ENCODE measurements at regions not wholly inside any gene's neighbourhood (a gene's known extent, or its start where the extent isn't known, plus 50 kb on each side); places are given as distances from the start of the nearest gene placed in this dataset.

DNA sequence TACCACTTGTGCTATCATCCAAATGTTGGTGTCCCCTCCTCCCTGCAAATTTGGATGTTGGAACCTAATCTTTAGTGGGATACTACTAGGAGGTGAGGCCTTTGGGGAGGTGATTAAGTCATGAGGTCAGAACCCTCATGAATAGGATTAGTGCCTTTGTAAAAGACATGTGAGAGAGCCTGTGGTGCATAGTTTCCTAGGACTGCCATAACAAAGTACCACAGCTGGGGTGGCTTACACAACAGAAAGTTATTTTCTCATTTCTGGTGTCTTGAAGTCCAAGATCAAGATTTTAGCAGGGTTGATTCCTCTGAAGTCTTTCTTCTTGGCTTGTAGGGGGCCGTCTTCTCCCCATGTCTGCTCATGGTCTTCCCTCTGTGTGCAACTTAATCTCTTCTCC is 562.6 kb upstream of the ARGLU1 start:
- no peak for TF ChIP-seq CTCF (conservative IDR thresholded peaks at IDR 0.05; ENCODE audit: low read depth, low read length)
- H3K4me3 ChIP-seq (ENCODE audit: low read depth, low read length), result no peak overlapping the region
- no peak for DNase-seq (ENCODE audit: low read depth)

DNA sequence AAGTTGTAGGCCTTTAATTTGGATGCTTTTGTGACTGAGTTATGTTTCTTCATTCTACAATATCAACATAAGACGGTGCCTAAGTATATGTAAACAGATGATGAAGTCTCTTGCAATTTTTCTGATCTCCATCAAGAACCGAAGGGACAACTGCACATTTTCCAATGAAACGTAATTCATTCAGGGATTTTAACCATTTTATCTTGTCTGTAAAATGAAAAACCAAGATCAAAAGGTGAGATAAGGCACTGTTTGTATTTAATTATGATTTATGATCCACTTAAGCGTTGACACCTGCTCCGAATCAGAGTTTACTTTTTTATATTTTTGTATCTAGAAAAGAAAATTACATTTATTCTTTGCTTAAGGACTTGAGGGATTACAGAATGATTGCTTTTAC is 556.8 kb upstream of the ARGLU1 start:
- no peak for DNase-seq (ENCODE audit: low read depth)
- no peak overlapping the region for H3K4me3 ChIP-seq (ENCODE audit: low read depth, low read length)
- TF ChIP-seq CTCF (conservative IDR thresholded peaks at IDR 0.05; ENCODE audit: low read depth, low read length), result no peak

DNA sequence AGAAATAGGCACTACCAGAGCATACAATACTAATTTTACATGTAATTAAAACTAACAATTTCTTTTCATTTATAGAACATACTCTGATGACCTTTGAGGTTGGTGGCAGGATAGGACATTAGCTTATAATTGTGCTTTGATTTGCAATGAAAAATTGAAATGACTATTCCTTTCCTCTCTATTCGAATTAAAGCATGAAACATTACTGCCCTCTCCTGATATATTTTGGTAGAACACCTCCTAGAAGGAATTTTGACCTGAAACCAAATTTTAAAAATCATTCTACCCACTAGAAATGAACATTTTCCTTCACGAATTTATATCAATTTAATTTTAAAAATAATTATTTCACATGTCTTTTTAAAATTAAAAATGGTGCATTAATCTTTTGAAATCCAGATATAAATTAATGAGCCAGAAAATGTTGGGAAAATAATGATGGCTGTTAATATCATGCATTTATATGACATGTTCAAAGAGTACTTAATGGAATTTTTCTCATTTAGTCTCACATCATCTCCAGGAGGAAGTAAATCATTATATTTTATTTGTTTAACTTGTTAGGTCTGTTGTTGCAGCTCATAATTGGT is 556.3 kb upstream of the ARGLU1 start:
- DNase-seq (ENCODE audit: low read depth), result no peak
- peak; percentile 61 for TF ChIP-seq CTCF (conservative IDR thresholded peaks at IDR 0.05; ENCODE audit: low read depth, low read length)
- no peak overlapping the region for H3K4me3 ChIP-seq (ENCODE audit: low read depth, low read length)

GRCh38 chr13:107121793-107122192 is 553.9 kb upstream of the ARGLU1 start:
- no peak for DNase-seq (ENCODE audit: low read depth)
- TF ChIP-seq CTCF (conservative IDR thresholded peaks at IDR 0.05; ENCODE audit: low read depth, low read length), result no peak
- no peak overlapping the region for H3K4me3 ChIP-seq (ENCODE audit: low read depth, low read length)

GRCh38 chr13:107119989-107120881 is 552.3 kb upstream of the ARGLU1 start:
- no peak for DNase-seq (ENCODE audit: low read depth)
- H3K4me3 ChIP-seq (ENCODE audit: low read depth, low read length), result no peak overlapping the region
- TF ChIP-seq CTCF (conservative IDR thresholded peaks at IDR 0.05; ENCODE audit: low read depth, low read length), result no peak

DNA sequence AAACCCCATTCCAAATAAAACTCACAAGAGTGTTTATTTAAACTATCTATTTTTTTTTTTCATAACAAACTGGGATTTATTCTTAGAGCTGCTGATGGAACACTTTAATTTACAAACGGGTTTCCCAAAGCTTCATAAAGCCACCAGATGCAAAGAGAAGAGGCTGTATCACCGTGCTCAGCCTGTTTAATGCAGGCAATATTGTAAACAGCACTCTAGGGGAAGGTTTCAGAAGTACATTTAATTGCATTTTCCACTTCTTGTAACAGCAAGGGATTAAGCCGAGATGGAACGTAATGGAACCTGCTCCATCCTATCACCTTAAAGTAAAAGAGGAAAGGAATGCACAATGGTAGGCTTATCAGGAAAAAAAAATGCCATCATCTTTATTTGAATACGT is 550.6 kb upstream of the ARGLU1 start:
- no peak overlapping the region for H3K4me3 ChIP-seq (ENCODE audit: low read depth, low read length)
- no peak for TF ChIP-seq CTCF (conservative IDR thresholded peaks at IDR 0.05; ENCODE audit: low read depth, low read length)
- DNase-seq (ENCODE audit: low read depth), result no peak
